GM19372 (cell line): ENCODE measurements at regions not wholly inside any gene's neighbourhood (a gene's known extent, or its start where the extent isn't known, plus 50 kb on each side); places are given as distances from the start of the nearest gene placed in this dataset.

ENCODE experiments used
- ATAC-seq: cut with Tn5 transposase; IDR thresholded peaks from one replicate; pipeline ENCODE4 v1.9.1; 2021; ENCODE audit warnings: mild to moderate bottlenecking, low read depth, moderate library complexity; ENCODE audit not compliant: unreplicated experiment

- no peak for ATAC-seq
These were observed 262.6 kb downstream of the TBL1XR1 start for GRCh38 chr3:176934698-176935097.

- no peak for ATAC-seq
These were observed 263.6 kb downstream of the TBL1XR1 start for GRCh38 chr3:176933704-176934103.

DNA sequence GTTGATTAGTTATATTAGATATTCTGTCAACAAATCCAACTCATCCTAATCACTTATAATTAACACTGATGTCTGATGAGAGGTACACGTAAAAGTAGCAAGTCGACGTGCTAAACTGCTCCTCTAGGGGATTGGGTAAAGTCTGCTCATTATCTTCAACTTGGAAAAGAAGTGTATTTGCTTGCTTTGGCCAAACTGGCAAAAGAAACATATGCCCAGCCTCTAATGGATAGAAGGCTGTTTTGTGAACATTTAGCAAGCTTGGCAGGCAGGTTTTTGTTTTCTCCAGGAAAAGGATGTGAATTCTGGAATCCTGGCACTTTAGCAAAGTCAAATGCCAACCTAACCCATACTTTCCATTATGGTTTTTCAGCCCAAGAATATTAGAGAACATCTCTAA lies 264.8 kb downstream of the TBL1XR1 start:
- ATAC-seq, result no peak

GRCh38 chr3:176931991-176932390 lies 265.3 kb downstream of the TBL1XR1 start:
- ATAC-seq, result no peak

DNA sequence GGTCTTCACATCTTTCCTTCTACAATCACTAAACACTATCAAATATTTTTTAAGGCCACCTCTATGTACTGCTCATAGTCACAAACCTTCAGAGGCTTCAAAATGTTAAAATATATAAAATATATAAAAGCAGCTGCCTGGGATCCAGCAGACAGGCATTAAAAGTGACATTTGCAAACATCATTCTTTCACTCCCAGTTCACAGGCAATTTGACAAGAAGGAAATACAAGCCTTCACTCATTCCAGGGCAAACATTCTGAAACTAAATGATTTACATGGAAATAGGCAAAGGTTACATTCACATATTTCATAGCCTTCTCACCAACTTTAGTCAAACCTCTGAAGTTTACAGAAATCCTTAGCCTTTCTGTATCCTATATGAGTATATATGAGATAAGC lies 266.3 kb downstream of the TBL1XR1 start:
- ATAC-seq, result no peak

GRCh38 chr3:176928582-176928931 lies 268.7 kb downstream of the TBL1XR1 start:
- ATAC-seq, result no peak

DNA sequence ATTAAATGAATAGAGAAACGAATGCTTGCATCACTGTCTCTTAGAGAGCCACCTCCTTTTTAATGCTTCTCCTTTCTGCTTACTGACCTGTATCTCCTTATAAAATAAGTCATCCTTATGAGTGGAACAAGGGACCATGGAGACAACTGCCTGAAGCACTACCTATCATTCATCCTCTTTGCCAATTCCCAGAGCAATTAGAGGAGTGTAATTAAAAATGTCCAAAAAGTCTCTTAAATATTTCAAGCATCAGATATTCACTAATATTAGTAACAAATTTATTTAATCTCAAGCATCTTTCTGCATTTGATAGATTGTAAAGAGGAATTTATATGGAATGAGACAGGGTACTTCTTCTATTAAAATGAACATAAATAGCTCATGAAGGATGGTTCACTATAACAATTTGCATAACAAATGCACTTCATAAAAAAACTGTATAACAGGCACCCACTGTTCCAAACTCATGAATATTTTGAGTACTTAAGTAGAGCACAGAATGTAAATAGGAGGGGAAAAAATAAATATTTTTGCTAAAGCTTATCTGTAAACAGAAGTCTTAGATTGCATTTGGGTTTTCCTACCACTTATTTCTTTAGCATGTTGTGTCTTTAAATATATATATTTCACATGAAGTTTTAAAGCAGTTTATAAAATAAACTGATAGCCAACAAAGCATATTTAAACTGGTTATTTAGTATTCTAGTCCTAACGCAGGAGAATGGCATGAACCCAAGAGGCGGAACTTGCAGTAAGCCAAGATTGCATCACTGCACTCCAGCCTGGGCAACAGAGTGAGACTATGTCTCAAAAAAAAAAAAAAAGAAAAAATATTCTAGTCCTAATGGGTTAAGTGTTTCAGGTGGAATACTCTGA lies 269.3 kb downstream of the TBL1XR1 start:
- no peak for ATAC-seq

- ATAC-seq, result no peak
These were observed 270.0 kb downstream of the TBL1XR1 start for GRCh38 chr3:176927280-176927679.

- ATAC-seq, result no peak
These were observed 270.6 kb downstream of the TBL1XR1 start for GRCh38 chr3:176926688-176927087.

- no peak for ATAC-seq
These were observed 271.2 kb downstream of the TBL1XR1 start for GRCh38 chr3:176926034-176926433.

DNA sequence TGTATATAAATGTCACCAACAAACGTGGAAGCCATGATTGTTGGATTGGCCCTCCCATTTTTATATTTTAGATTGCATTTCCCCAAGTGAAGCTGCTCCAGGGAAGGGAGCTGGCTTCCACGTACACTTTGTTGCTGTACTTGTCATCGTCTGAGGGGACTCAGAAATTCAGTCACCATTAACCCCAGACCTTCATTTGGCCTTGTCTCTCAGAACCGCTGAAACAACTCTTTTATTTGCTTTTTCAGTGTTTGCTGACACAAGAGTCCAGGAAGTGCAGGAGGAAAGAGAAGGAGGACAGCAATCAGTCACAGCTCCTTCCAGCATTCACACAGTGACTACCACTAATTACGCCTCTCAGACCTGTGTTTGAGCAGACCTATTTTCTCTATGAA lies 276.5 kb downstream of the TBL1XR1 start:
- ATAC-seq, result no peak

- ATAC-seq, result no peak
These were observed 277.2 kb downstream of the TBL1XR1 start for GRCh38 chr3:176919836-176920765.

- ATAC-seq, result no peak
These were observed 280.5 kb downstream of the TBL1XR1 start for GRCh38 chr3:176916777-176917176.

- no peak for ATAC-seq
These were observed 282.5 kb downstream of the TBL1XR1 start for GRCh38 chr3:176914764-176915163.

DNA sequence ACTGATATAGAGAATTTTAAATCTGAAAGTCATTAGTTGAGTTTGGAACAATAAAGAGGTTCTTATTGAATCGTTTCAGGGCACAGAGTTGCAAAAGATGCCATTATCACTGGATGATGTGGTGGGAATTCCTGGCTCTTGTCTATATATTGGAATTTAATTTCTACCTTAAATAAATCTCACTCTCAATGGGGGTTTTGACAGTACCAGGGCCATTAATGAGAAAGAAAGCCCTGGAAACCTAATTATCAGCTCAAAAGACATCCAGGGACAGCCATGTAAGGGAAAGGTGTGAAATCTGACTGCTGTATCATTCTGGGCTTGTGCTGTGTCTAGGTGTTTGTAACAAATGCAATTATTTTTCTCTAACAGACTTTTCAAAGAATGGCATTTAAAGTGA lies 285.7 kb downstream of the TBL1XR1 start:
- ATAC-seq, result no peak

DNA sequence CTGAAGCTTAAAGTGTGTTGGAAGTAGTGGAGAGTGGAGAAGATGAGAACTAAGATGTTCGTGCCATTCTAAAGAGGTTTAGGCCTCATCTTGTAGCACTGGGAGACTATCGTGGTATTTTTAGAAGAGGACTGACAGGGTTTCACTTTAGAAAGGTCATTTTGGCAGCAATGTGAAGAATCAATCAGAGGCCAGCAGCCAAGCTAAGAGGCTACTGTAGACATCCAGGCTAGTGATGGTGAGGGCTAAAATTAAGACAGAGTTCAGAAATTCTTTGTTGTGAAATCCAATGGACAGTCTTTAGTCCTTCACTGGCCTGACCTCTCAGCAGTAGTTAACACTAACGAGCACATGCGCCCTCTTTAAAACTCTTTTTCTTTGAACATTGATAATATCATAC lies 288.2 kb downstream of the TBL1XR1 start:
- ATAC-seq, result no peak

GRCh38 chr3:176906046-176906905 lies 291.0 kb downstream of the TBL1XR1 start:
- no peak for ATAC-seq

GRCh38 chr3:176905331-176905730 lies 292.0 kb downstream of the TBL1XR1 start:
- ATAC-seq, result no peak

DNA sequence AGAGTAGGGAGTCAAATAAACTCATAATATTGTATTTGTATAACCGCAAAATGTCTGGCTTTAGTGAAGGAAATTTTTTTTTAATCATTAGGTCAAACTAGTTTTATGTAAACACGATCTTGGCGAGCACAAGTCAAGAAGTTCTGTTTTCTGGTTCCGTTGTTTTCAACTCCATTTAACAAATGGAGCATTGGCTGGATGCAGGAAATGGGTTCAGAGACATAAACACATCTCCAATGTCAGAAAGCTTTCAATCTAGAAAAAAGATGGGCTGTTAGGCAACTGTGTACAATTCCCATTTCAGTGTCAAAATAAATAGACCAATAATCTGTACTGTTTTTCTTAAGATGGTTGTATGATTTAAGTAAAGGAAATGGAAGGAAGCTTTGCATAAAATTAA lies 292.8 kb downstream of the TBL1XR1 start:
- no peak for ATAC-seq

- no peak for ATAC-seq
These were observed 300.6 kb downstream of the TBL1XR1 start for GRCh38 chr3:176896640-176897039.

- ATAC-seq, result no peak
These were observed 301.1 kb downstream of the TBL1XR1 start for GRCh38 chr3:176896165-176896564.
